ENCODE measurements at regions not wholly inside any gene's neighbourhood (a gene's known extent, or its start where the extent isn't known, plus 50 kb on each side); places are given as distances from the start of the nearest gene placed in this dataset.

- TF ChIP-seq TAF7 (optimal IDR thresholded peaks at IDR 0.05; ENCODE audit: borderline replicate concordance, low read depth, low read length) (no peak), CBX5 (IDR thresholded peaks at IDR 0.05; ENCODE audit: low read depth, low read length) (no peak), HDAC6 (IDR thresholded peaks at IDR 0.05; ENCODE audit: low read depth, low read length) (no peak)
- TF ChIP-seq, protein P1, sequence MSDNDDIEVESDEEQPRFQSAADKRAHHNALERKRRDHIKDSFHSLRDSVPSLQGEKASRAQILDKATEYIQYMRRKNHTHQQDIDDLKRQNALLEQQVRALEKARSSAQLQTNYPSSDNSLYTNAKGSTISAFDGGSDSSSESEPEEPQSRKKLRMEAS (IDR thresholded peaks at IDR 0.05): no peak
Measured at GRCh38 chr5:124253203-124253810, 493.1 kb downstream of the ZNF608 start (continued).

Data from H1 (cell line).